Activated CD4-positive, alpha-beta memory T cell treated with anti-CD3 and anti-CD28 coated beads, Interleukin-2, amount 10 ng/mL, durations not matched to agents 7 days and 5 days (primary cell): ENCODE measurements at regions not wholly inside any gene's neighbourhood (a gene's known extent, or its start where the extent isn't known, plus 50 kb on each side); places are given as distances from the start of the nearest gene placed in this dataset.

Source experiments
- CTCF ChIA-PET: fragments of 350-600 bp; sonication (Branson Sonifier 250); formaldehyde crosslinking; loops from one replicate; lab custom pipeline; 2021; ENCODE audit warnings: antibody characterized with exemption, inconsistent platforms; lab: Charles Lee
- POLR2A ChIA-PET: fragments of 350-600 bp; sonication (Branson Sonifier 250); formaldehyde crosslinking; loops from one replicate; lab custom pipeline; 2021; ENCODE audit warnings: antibody characterized with exemption; lab: Charles Lee
- DNase-seq: peaks from one replicate; pipeline ENCODE4 v3.0.0-alpha.2; 2020
- H3K27ac Mint-ChIP-seq: one replicate; pipeline ENCODE4 v1.8.0; 2021; ENCODE audit warnings: mild to moderate bottlenecking, mixed read lengths
- H3K27me3 Mint-ChIP-seq: one replicate; pipeline ENCODE4 v1.8.0; 2021; ENCODE audit warnings: mixed read lengths
- H3K36me3 Mint-ChIP-seq: one replicate; pipeline ENCODE4 v1.8.0; 2021; ENCODE audit warnings: low read depth, mixed read lengths
- H3K4me1 Mint-ChIP-seq: one replicate; pipeline ENCODE4 v1.8.0; 2021; ENCODE audit warnings: mixed read lengths
- H3K4me3 Mint-ChIP-seq: one replicate; pipeline ENCODE4 v1.8.0; 2021; ENCODE audit warnings: mild to moderate bottlenecking, mixed read lengths
- H3K9me3 Mint-ChIP-seq: one replicate; pipeline ENCODE4 v1.8.0; 2021; ENCODE audit warnings: mixed read lengths

DNA sequence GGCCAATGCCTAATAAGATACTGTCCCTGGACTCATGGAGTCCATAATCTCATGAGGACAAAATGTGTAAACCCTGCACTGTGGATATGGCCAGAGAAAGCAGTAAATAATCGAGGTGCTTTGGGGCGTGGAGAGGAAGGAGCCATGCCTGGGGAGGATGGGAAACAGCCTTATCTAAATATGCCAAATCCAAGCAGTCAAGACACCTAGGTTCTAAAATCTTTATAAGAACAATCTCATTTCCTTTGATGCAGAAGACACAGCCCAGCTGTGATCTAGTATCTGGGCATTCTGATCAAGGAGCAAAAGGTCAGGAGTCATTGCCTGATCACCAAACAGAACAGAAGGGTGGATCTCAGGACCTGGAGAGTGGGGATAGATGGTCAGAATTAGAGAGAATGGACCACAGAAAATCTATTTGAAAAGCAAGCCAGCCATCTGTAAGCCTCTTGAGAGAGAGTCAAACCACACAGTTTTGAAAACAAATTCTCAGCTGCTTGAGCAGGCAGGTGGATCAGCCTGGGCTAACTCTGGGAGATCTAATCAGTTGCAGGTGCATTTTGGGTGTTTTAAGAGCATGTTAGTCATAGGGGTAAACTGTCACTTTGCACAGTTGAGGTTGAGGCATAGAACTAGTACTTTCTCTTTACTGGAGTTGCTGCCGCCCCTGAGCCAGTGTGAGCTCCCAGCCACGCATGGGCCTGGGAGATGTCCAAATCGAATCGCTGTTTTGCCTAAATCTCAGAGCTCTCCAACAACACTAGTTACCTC lies 130.8 kb upstream of the TNFAIP3 start:
- CTCF ChIA-PET = interaction anchor here (1.4 kb wide), 1 partner anchor 268 kb away, joined by 4 read pairs; no protein-coding TSS in a partner anchor
- peak overlapping the region; percentile 48 for H3K27ac Mint-ChIP-seq
- DNase-seq = peak; percentile 28

DNA sequence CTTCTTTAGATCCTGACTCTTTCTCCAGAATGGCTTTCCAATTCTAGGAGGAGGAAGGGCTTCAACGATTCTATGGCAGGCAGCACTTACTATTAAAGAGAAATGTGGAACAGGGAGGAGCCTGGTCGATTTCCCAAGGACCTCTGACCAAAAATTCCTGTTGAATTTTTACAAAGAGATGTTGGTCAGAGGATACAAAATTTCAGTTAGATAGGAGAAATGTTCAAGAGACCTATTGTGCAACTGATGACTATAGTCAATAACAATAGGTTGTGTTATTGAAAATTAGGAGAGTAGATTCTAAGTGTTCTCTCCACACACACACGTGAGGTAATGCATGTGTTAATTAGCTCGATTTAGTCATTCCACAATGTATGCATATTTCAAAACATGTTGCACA lies 130.1 kb upstream of the TNFAIP3 start:
- H3K27me3 Mint-ChIP-seq = peaks cover 2% of the 10 kb centered on the region
- no peak overlapping the region for H3K27ac Mint-ChIP-seq
- no peaks in the 10 kb centered on the region for H3K9me3 Mint-ChIP-seq
- ChIA-PET CTCF (interaction anchor here (1.4 kb wide), 1 partner anchor 267 kb away, joined by 4 read pairs; no protein-coding TSS in a partner anchor), POLR2A (interaction anchor here (1.2 to 1.4 kb wide), 2 partner anchors 14 to 21 kb away, joined by 5 read pairs; no protein-coding TSS in a partner anchor)
- H3K4me1 Mint-ChIP-seq = peaks cover 18% of the 10 kb centered on the region
- DNase-seq = no peak
- no peaks in the 10 kb centered on the region for H3K36me3 Mint-ChIP-seq
- no peak overlapping the region for H3K4me3 Mint-ChIP-seq

More for the DNA sequence above, 130.8 kb upstream of the TNFAIP3 start:
- Mint-ChIP-seq H3K9me3 (no peaks in the 10 kb centered on the region), H3K27me3 (peaks cover 2% of the 10 kb centered on the region), H3K4me3 (no peak overlapping the region), H3K36me3 (no peaks in the 10 kb centered on the region), H3K4me1 (peaks cover 18% of the 10 kb centered on the region)
- POLR2A ChIA-PET = interaction anchor here (1.2 to 1.4 kb wide), 2 partner anchors 13 to 20 kb away, joined by 5 read pairs; no protein-coding TSS in a partner anchor

DNA sequence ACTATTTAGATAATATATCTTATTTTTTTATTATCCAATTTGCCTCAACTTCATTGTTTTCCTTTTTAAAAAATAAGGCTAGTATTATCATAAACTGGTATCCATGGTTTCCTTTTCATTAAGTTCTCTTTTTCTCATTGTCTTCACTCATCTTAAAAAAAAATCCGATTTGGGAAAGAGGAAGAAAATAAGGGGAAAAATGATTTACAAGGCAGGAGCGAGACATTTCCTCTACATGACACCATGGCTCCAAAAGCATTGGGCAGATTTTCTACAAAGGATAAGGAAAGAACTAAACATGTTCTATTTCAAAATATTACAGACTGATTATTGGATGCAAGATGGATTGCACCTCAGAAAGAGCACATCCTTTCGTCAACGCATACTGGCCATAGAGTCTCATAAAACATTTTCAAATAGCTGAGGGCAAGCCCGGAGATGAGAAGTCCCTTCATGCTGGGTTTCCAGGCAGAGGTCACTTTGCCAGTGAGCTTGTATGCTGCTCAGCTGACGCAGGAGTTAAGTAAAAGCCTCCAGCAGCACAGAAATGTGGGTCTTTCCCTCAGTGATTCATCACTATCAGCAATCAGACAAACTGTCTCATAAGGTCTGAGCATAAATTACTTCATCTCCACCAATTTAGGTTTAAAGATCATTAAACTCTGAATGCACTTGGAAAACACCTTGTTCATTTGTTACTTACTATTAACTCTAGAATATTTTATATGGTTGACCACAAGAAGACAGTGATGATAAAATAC lies 129.0 kb upstream of the TNFAIP3 start:
- peaks cover 2% of the 10 kb centered on the region for H3K27me3 Mint-ChIP-seq
- H3K4me1 Mint-ChIP-seq = peaks cover 18% of the 10 kb centered on the region
- ChIA-PET POLR2A (no interaction called here), CTCF (no interaction called here)
- no peak for DNase-seq
- no peak overlapping the region for H3K4me3 Mint-ChIP-seq
- no peaks in the 10 kb centered on the region for H3K36me3 Mint-ChIP-seq
- no peaks in the 10 kb centered on the region for H3K9me3 Mint-ChIP-seq
- H3K27ac Mint-ChIP-seq = no peak overlapping the region

DNA sequence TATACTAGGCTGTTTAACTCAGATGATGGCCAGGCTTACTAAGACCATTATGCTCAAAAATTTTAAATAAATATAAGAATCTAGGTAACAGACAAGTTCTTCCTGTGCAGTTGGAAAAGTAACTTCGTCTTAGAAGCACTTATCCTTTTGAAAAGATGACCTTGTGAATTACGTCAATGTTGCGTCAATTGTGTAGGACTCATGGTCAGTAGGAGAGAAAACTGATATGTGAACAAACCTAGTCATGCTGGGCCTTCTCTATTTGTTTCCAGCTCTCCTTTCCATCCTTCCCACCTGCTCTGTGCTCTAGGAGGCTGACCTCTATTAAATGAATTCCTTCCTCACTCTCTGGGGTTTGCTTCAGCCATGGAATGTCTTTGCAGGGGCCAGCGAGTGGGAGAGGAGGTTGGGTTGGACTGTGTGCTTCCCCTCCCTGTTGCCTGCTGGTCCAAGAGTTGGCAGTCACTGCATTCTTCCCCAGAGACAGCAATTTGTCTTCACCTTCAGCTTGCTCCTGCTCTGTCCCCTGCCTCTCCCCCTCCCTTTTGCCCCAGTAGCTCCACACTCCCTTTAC lies 128.0 kb upstream of the TNFAIP3 start:
- no peak overlapping the region for H3K4me3 Mint-ChIP-seq
- POLR2A ChIA-PET = no interaction called here
- no peak overlapping the region for H3K27ac Mint-ChIP-seq
- CTCF ChIA-PET = no interaction called here
- no peak for DNase-seq
- no peaks in the 10 kb centered on the region for H3K36me3 Mint-ChIP-seq
- H3K27me3 Mint-ChIP-seq = peaks cover 2% of the 10 kb centered on the region
- H3K4me1 Mint-ChIP-seq = peaks cover 23% of the 10 kb centered on the region
- no peaks in the 10 kb centered on the region for H3K9me3 Mint-ChIP-seq

DNA sequence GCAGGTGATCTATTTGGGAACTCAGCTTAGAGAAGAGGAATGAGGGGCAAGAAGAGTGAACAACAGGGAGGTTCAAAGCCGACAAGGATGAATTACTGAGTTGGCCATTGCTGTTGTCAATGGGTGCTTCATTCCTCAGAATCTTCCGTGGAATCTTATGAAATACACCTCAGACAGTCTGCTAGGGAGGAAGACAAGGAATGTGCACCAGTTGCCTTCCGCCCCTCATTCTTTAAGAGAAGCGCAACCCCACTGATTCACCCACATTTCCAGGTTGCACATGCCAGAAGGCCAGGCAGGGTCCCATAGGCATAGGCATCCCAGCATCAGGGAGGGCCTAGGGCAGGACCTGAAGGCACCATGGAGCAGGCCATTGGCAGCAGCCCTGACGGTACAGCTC lies 127.5 kb upstream of the TNFAIP3 start:
- Mint-ChIP-seq H3K9me3 (no peaks in the 10 kb centered on the region), H3K27ac (peak overlapping the region; percentile 17), H3K27me3 (peaks cover 2% of the 10 kb centered on the region), H3K36me3 (no peaks in the 10 kb centered on the region), H3K4me3 (no peak overlapping the region), H3K4me1 (peaks cover 23% of the 10 kb centered on the region)
- DNase-seq = no peak
- POLR2A ChIA-PET = no interaction called here
- CTCF ChIA-PET = no interaction called here

DNA sequence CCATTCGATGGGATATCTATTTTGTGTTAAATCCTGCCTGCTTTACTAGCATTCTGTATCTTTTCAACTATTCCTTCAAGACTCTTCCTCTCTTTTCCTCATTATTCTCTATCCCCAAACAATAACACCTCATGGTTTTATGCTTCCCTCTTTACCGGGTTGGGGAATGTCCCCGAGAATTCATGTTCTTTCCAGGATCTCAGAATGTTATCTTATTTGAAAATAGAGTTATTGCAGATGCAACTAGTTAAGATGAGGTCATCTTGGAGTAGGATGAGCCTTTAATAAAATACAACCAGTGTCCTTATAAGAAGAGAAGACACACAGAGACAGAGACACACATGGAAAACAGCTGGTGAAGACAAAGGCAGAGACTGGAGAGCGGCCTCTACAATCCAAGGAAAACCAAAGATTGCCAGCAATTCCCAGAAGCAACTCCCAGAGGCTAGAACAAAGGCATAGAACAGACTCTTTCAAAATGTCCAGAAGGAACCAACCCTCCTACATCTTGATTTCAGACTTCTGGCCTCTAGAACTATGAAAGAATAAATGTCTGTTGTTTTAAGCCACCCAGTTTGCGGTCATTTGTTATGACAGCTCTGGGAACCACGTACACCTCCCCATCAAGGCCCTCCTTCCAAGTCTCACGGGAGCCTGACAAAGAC lies 126.8 kb upstream of the TNFAIP3 start:
- POLR2A ChIA-PET = no interaction called here
- Mint-ChIP-seq H3K9me3 (no peaks in the 10 kb centered on the region), H3K4me3 (no peak overlapping the region), H3K36me3 (no peaks in the 10 kb centered on the region), H3K27ac (no peak overlapping the region), H3K27me3 (peaks cover 2% of the 10 kb centered on the region), H3K4me1 (peaks cover 23% of the 10 kb centered on the region)
- no peak for DNase-seq
- CTCF ChIA-PET = no interaction called here

DNA sequence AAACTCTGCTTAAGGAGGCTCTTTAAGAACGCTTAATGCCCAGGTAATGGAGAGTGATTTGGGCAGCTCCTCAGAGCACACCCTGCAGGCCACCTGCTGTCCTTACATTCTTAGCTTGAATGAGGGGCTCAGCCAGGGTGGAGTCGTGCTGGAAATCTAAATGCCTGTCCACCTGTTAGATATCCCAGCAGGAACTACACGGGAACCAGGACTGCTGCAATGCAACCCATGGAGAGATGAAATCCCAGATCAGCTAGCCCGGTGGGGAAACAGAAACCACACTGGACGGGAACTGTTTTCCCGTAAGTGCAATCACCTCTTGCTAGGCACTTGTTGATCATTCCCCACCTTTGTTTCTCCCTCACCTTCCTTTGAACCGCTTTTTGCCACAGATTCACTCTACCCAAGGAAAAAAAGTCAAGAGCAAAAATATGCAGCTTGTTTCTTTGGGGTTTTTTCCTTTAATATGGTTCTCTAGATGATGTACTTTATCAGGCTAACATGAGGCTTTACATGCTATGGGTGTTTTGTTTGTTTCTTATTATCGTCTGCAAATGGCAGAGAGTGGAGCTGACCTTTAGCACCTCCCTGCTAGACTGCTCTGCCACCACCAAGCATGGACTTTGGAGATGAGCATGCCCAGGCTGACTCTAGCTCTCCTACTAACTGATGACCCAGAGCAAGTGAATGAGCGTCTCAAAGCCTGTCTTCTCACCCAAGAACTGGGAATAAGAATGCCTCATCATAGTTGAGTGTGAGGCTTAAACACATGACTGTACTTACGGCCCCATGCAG lies 125.9 kb upstream of the TNFAIP3 start:
- ChIA-PET CTCF (no interaction called here), POLR2A (no interaction called here)
- H3K9me3 Mint-ChIP-seq = no peaks in the 10 kb centered on the region
- no peak overlapping the region for H3K4me3 Mint-ChIP-seq
- no peaks in the 10 kb centered on the region for H3K36me3 Mint-ChIP-seq
- peaks cover 2% of the 10 kb centered on the region for H3K27me3 Mint-ChIP-seq
- peaks cover 16% of the 10 kb centered on the region for H3K4me1 Mint-ChIP-seq
- no peak for DNase-seq
- no peak overlapping the region for H3K27ac Mint-ChIP-seq

DNA sequence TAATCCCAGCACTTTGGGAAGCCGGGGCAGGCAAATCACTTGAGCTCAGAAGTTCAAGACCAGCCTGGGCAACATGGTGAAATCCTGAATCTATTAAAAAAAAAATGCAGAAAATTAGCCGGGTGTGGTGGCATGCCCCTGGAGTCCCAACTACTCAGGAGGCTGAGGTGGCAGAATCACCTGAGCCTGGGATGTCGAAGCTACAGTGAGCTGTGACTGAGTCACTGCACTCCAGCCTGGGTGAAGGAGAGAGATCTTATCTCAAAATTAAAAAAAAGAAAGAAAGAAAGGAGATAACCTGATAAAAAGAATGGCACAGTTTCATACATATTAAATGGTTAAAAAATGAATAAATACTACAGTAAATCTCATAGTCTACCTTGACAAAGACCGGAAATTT lies 123.6 kb upstream of the TNFAIP3 start:
- Mint-ChIP-seq H3K27ac (no peak overlapping the region), H3K36me3 (no peaks in the 10 kb centered on the region), H3K4me3 (no peak overlapping the region), H3K9me3 (no peaks in the 10 kb centered on the region), H3K27me3 (peaks cover 4% of the 10 kb centered on the region), H3K4me1 (peaks cover 10% of the 10 kb centered on the region)
- ChIA-PET CTCF (interaction anchor here (0.7 kb wide), 1 partner anchor 21 kb away, joined by 3 read pairs; no protein-coding TSS in a partner anchor), POLR2A (no interaction called here)
- DNase-seq = no peak

DNA sequence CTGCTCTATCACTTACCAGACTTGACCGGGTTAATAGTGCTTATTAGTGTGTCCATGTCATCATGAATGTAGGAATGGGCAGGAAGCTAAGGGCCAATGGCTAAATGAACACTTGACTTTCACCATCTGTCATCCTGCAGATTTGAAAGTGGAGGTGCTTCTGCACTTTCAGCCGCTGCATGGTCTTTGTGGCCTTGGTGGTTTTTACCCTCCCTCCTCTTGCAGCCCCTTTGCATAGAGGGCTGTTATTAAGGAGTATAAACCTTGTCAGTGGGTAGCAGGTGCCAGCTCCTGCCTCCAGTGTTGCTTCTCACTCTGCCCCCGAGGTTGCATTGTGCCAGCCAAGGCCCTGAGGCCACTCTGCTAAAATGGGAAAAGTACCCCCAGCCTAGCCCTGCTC lies 122.2 kb upstream of the TNFAIP3 start:
- Mint-ChIP-seq H3K9me3 (no peaks in the 10 kb centered on the region), H3K4me1 (peaks cover 10% of the 10 kb centered on the region), H3K36me3 (no peaks in the 10 kb centered on the region), H3K4me3 (no peak overlapping the region), H3K27ac (no peak overlapping the region), H3K27me3 (peaks cover 2% of the 10 kb centered on the region)
- POLR2A ChIA-PET = no interaction called here
- DNase-seq = no peak
- CTCF ChIA-PET = no interaction called here

DNA sequence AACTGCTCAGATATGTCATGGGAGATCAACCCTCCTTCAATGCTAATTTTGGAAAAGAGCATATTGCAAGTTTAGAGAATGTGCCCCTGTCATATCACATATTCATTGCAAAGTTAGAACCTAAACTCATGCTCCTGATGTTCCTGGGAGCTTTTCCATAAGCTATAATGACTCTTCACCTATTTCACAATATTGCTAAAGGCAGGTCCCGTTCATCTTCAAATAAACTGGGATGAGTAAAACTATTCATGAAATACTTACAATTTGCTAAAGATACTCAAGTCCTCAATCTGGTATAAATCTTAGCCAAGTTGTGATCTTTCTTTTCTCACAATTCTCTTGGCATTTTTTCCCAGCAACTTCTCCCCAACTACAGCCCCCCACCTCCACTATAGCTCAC lies 121.7 kb upstream of the TNFAIP3 start:
- Mint-ChIP-seq H3K27ac (no peak overlapping the region), H3K9me3 (no peaks in the 10 kb centered on the region), H3K4me1 (peaks cover 10% of the 10 kb centered on the region), H3K36me3 (no peaks in the 10 kb centered on the region), H3K4me3 (no peak overlapping the region), H3K27me3 (peaks cover 2% of the 10 kb centered on the region)
- POLR2A ChIA-PET = no interaction called here
- DNase-seq = no peak
- CTCF ChIA-PET = no interaction called here

DNA sequence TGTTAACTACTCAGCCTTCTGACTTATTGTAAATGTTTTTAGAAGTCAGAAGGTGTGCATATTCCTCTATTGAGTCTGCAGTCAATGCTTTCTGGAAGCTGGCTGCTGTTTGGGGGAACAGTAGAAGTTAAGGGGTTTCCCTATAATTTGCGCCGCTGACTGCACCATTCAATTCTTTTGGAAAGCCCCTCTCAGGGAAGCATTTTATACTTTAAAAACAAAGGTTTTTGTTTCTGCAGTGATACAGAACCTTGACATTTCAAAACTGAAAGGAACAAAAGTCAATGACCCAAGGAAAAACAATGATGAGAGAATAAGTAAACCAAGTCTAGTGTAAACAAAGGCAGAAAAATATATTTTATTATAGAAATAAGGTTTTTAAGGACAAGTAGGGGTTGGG lies 120.8 kb upstream of the TNFAIP3 start:
- POLR2A ChIA-PET = interaction anchor here (1.4 kb wide), 1 partner anchor 12 kb away, joined by 3 read pairs; no protein-coding TSS in a partner anchor
- H3K27me3 Mint-ChIP-seq = peaks cover 2% of the 10 kb centered on the region

DNA sequence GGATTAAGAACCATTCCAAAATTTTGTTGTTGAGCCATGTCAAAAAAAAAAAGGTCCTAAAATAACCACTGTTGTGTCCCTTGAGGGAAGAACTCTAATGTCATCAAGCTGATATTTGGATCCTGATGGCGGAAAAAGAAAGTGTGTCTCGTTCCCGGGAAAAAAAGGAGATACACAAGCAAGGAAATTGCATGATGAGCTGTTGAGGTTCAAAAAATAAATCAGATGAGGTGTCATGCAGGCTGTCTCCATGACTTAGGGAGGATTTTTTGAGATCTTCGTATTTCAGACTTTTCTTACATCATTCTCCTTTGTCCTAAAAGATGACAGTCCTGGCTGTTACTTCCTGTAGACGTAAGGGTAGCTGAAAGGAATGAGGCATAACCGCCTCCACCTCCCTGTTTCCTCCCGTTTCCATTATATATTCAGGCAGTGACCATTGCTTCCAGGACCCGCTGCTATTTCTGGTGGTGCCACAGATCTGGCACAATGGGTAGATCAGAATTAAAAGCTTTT lies 117.3 kb upstream of the TNFAIP3 start:
- POLR2A ChIA-PET = interaction anchor here (0.5 to 1.1 kb wide), 2 partner anchors 15 to 729 kb away, joined by 3 to 4 read pairs; no protein-coding TSS in a partner anchor
- H3K27me3 Mint-ChIP-seq = peaks cover 2% of the 10 kb centered on the region
- no peak for DNase-seq
- no peaks in the 10 kb centered on the region for H3K9me3 Mint-ChIP-seq
- peaks cover 12% of the 10 kb centered on the region for H3K4me1 Mint-ChIP-seq
- no peaks in the 10 kb centered on the region for H3K36me3 Mint-ChIP-seq
- CTCF ChIA-PET = interaction anchor here (0.8 kb wide), 1 partner anchor 12 kb away, joined by 3 read pairs; no protein-coding TSS in a partner anchor
- no peak overlapping the region for H3K27ac Mint-ChIP-seq
- no peak overlapping the region for H3K4me3 Mint-ChIP-seq

More for the DNA sequence above, 120.8 kb upstream of the TNFAIP3 start:
- Mint-ChIP-seq H3K36me3 (no peaks in the 10 kb centered on the region), H3K9me3 (no peaks in the 10 kb centered on the region), H3K4me1 (peaks cover 10% of the 10 kb centered on the region), H3K27ac (no peak overlapping the region), H3K4me3 (no peak overlapping the region)
- CTCF ChIA-PET = no interaction called here
- no peak for DNase-seq
